ENCODE measurements at regions not wholly inside any gene's neighbourhood (a gene's known extent, or its start where the extent isn't known, plus 50 kb on each side); places are given as distances from the start of the nearest gene placed in this dataset.

DNA sequence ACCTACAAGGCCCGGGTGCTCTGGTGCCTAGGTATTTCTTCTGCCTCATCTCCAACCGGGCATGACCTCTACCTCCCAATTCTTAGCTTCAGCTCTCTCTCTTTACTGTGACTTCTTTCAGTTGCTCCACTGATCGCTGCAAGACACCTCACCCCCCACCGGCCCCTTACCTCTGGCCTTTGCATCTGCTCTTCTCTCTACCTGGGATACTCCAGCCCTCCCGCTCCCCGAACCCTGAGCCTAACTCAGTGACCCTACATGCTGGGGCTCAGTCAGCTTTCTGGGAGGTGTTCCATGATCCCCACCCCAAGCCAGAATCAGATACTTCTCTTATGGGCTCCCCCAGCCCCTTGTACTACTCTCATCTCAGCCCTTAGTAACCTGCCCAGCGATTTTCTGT is 99.6 kb downstream of the EFNB1 start:
- Histone ChIP-seq H3K36me3 (ENCODE audit: control insufficient read depth, insufficient read depth, low read length) (no peaks in the 10 kb centered on the region), H3K4me3 (ENCODE audit: low read depth, low read length) (no peak overlapping the region), H3K27me3 (ENCODE audit: control insufficient read depth, insufficient read depth, low read length) (peaks cover 2% of the 10 kb centered on the region), H3K4me1 (ENCODE audit: control insufficient read depth, insufficient read depth, low read length) (peaks cover 12% of the 10 kb centered on the region), H3K9me3 (ENCODE audit: control insufficient read depth, insufficient read depth, low read length) (no peaks in the 10 kb centered on the region), H3K27ac (ENCODE audit: low read depth, low read length) (no peak overlapping the region)
- 75% methylated on average over 6 of the region's 7 CpGs for WGBS (ENCODE audit: insufficient coverage)
- DNase-seq (ENCODE audit: low read depth in 4 of 6, low spot score in 6 of 6) = no peak

- Histone ChIP-seq H3K27me3 (ENCODE audit: control insufficient read depth, insufficient read depth, low read length) (peaks cover 2% of the 10 kb centered on the region), H3K27ac (ENCODE audit: low read depth, low read length) (no peak overlapping the region), H3K36me3 (ENCODE audit: control insufficient read depth, insufficient read depth, low read length) (no peaks in the 10 kb centered on the region), H3K9me3 (ENCODE audit: control insufficient read depth, insufficient read depth, low read length) (no peaks in the 10 kb centered on the region), H3K4me3 (ENCODE audit: low read depth, low read length) (no peak overlapping the region), H3K4me1 (ENCODE audit: control insufficient read depth, insufficient read depth, low read length) (peaks cover 12% of the 10 kb centered on the region)
- 77% methylated on average over 4 of the region's 5 CpGs for WGBS (ENCODE audit: insufficient coverage)
- no peak for DNase-seq (ENCODE audit: low read depth in 4 of 6, low spot score in 6 of 6)
Measured at GRCh38 chrX:68927178-68927577, 98.4 kb downstream of the EFNB1 start.

- no peak overlapping the region for H3K4me3 ChIP-seq (ENCODE audit: low read depth, low read length)
- H3K4me1 ChIP-seq (ENCODE audit: control insufficient read depth, insufficient read depth, low read length) = no peaks in the 10 kb centered on the region
- WGBS (ENCODE audit: insufficient coverage) = 45% methylated on average over 2 of the region's 2 CpGs
- H3K27me3 ChIP-seq (ENCODE audit: control insufficient read depth, insufficient read depth, low read length) = peaks cover 2% of the 10 kb centered on the region
- no peaks in the 10 kb centered on the region for H3K36me3 ChIP-seq (ENCODE audit: control insufficient read depth, insufficient read depth, low read length)
- no peak for DNase-seq (ENCODE audit: low read depth in 4 of 6, low spot score in 6 of 6)
- H3K27ac ChIP-seq (ENCODE audit: low read depth, low read length) = no peak overlapping the region
- H3K9me3 ChIP-seq (ENCODE audit: control insufficient read depth, insufficient read depth, low read length) = no peaks in the 10 kb centered on the region
Measured at GRCh38 chrX:68923147-68923546, 94.3 kb downstream of the EFNB1 start.

GRCh38 chrX:68922013-68922412 is 93.2 kb downstream of the EFNB1 start:
- Histone ChIP-seq H3K4me3 (ENCODE audit: low read depth, low read length) (no peak overlapping the region), H3K4me1 (ENCODE audit: control insufficient read depth, insufficient read depth, low read length) (no peaks in the 10 kb centered on the region), H3K27me3 (ENCODE audit: control insufficient read depth, insufficient read depth, low read length) (no peaks in the 10 kb centered on the region), H3K36me3 (ENCODE audit: control insufficient read depth, insufficient read depth, low read length) (no peaks in the 10 kb centered on the region), H3K9me3 (ENCODE audit: control insufficient read depth, insufficient read depth, low read length) (no peaks in the 10 kb centered on the region), H3K27ac (ENCODE audit: low read depth, low read length) (no peak overlapping the region)
- no peak for DNase-seq (ENCODE audit: low read depth in 4 of 6, low spot score in 6 of 6)
- WGBS (ENCODE audit: insufficient coverage) = 59% methylated on average over 6 of the region's 6 CpGs

DNA sequence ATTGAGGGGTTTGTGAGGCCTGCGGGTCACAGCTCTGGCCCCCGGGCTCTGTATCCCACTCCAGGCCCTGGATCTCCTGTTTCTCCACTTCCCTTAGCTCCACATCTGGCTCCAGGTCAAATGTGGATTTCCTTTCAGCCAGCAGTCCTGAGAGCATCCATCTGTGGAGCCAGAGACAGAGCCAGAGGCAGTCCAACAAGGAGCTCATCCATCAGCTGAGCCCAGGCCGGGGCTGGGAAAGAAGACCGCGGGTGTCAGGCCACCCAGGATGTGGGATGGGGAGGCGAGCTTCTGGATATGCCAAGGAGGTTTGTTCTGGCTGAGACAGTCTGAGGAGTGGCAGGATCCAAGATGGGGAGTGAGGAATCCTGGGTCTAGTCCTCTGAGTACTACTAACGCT is 91.7 kb downstream of the EFNB1 start:
- peak in 1 of 6 donors; percentile 29 for DNase-seq (ENCODE audit: low read depth in 4 of 6, low spot score in 6 of 6)
- H3K27ac ChIP-seq (ENCODE audit: low read depth, low read length) = no peak overlapping the region

DNA sequence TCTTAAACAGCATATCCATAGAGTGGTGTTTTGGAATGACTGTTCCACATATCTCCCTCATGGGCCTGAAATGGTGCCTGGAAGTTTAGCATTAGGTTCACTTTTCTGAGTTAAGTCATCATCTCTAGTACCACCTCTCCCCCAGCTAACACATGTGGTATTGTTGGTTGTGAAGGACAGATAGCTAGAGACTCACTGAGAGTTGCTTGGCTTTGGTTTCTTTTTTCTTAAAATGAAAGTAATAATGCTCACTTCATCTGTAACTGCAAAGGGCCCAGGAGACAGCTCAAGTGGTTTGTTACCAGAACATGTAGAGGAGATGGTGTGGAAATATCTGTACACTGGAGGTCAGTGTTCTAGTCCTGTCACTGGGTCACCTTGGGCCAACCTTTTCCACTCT is 90.9 kb downstream of the EFNB1 start:
- H3K27me3 ChIP-seq (ENCODE audit: control insufficient read depth, insufficient read depth, low read length) = peaks cover 4% of the 10 kb centered on the region
- no peaks in the 10 kb centered on the region for H3K9me3 ChIP-seq (ENCODE audit: control insufficient read depth, insufficient read depth, low read length)
- H3K4me3 ChIP-seq (ENCODE audit: low read depth, low read length) = no peak overlapping the region
- no peak for DNase-seq (ENCODE audit: low read depth in 4 of 6, low spot score in 6 of 6)
- no peak overlapping the region for H3K27ac ChIP-seq (ENCODE audit: low read depth, low read length)
- no peaks in the 10 kb centered on the region for H3K36me3 ChIP-seq (ENCODE audit: control insufficient read depth, insufficient read depth, low read length)
- H3K4me1 ChIP-seq (ENCODE audit: control insufficient read depth, insufficient read depth, low read length) = no peaks in the 10 kb centered on the region

More for the DNA sequence above, 91.7 kb downstream of the EFNB1 start:
- WGBS (ENCODE audit: insufficient coverage) = 72% methylated on average over 7 of the region's 7 CpGs
- no peaks in the 10 kb centered on the region for H3K4me1 ChIP-seq (ENCODE audit: control insufficient read depth, insufficient read depth, low read length)
- no peak overlapping the region for H3K4me3 ChIP-seq (ENCODE audit: low read depth, low read length)
- peaks cover 4% of the 10 kb centered on the region for H3K27me3 ChIP-seq (ENCODE audit: control insufficient read depth, insufficient read depth, low read length)
- no peaks in the 10 kb centered on the region for H3K36me3 ChIP-seq (ENCODE audit: control insufficient read depth, insufficient read depth, low read length)
- no peaks in the 10 kb centered on the region for H3K9me3 ChIP-seq (ENCODE audit: control insufficient read depth, insufficient read depth, low read length)

DNA sequence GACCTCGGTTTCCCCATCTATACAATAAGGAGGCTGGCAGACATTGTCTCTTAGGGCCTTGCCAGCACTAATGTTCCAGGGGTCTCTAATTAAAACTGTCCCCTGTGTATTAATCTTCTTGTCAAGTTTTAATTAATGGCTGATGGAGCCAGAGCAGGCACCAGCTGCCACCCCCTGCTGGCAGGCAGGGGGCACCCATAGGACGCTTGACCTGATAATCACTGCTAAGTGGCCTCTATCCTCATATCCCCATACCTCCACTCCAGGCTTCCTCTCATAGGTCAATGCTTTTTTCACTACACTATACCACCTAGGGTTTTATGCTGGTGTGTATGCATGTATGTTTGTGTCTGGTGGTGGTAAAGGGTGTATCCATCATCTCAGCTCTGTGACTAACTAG is 89.4 kb downstream of the EFNB1 start:
- Histone ChIP-seq H3K27me3 (ENCODE audit: control insufficient read depth, insufficient read depth, low read length) (peaks cover 4% of the 10 kb centered on the region), H3K9me3 (ENCODE audit: control insufficient read depth, insufficient read depth, low read length) (no peaks in the 10 kb centered on the region), H3K27ac (ENCODE audit: low read depth, low read length) (no peak overlapping the region), H3K36me3 (ENCODE audit: control insufficient read depth, insufficient read depth, low read length) (no peaks in the 10 kb centered on the region), H3K4me3 (ENCODE audit: low read depth, low read length) (no peak overlapping the region), H3K4me1 (ENCODE audit: control insufficient read depth, insufficient read depth, low read length) (no peaks in the 10 kb centered on the region)
- no CpG with 5 or more reads among the region's 2 CpGs for WGBS (ENCODE audit: insufficient coverage)
- DNase-seq (ENCODE audit: low read depth in 4 of 6, low spot score in 6 of 6) = no peak

DNA sequence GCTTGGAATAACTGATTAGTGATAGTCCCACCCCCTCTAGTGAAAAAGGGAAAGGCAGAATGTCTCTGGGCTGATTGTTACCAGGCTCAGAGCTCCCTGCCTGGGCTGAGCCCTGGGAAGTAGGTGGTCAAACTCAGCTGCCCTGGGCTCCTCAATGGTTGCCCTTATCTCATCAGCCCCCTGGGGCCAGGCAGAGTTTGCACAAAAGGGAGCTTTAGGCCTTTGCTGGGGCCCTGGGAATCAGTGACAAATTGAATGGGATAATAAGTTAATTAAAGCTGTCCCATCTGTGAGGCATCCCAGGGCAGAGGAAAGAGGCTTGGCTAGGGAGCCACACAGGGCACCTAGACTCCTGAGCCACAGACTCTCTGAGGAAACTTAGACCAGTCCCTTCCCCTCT is 89.0 kb downstream of the EFNB1 start:
- Histone ChIP-seq H3K27ac (ENCODE audit: low read depth, low read length) (no peak overlapping the region), H3K4me1 (ENCODE audit: control insufficient read depth, insufficient read depth, low read length) (peaks cover 3% of the 10 kb centered on the region), H3K36me3 (ENCODE audit: control insufficient read depth, insufficient read depth, low read length) (no peaks in the 10 kb centered on the region), H3K4me3 (ENCODE audit: low read depth, low read length) (no peak overlapping the region), H3K27me3 (ENCODE audit: control insufficient read depth, insufficient read depth, low read length) (peaks cover 4% of the 10 kb centered on the region), H3K9me3 (ENCODE audit: control insufficient read depth, insufficient read depth, low read length) (no peaks in the 10 kb centered on the region)
- no peak for DNase-seq (ENCODE audit: low read depth in 4 of 6, low spot score in 6 of 6)

- Histone ChIP-seq H3K36me3 (ENCODE audit: control insufficient read depth, insufficient read depth, low read length) (no peaks in the 10 kb centered on the region), H3K9me3 (ENCODE audit: control insufficient read depth, insufficient read depth, low read length) (no peaks in the 10 kb centered on the region), H3K4me1 (ENCODE audit: control insufficient read depth, insufficient read depth, low read length) (peaks cover 12% of the 10 kb centered on the region), H3K4me3 (ENCODE audit: low read depth, low read length) (no peak overlapping the region), H3K27ac (ENCODE audit: low read depth, low read length) (no peak overlapping the region), H3K27me3 (ENCODE audit: control insufficient read depth, insufficient read depth, low read length) (peaks cover 5% of the 10 kb centered on the region)
- no peak for DNase-seq (ENCODE audit: low read depth in 4 of 6, low spot score in 6 of 6)
- WGBS (ENCODE audit: insufficient coverage) = 69% methylated on average over 8 of the region's 8 CpGs
Measured at GRCh38 chrX:68916891-68917290, 88.1 kb downstream of the EFNB1 start.

DNA sequence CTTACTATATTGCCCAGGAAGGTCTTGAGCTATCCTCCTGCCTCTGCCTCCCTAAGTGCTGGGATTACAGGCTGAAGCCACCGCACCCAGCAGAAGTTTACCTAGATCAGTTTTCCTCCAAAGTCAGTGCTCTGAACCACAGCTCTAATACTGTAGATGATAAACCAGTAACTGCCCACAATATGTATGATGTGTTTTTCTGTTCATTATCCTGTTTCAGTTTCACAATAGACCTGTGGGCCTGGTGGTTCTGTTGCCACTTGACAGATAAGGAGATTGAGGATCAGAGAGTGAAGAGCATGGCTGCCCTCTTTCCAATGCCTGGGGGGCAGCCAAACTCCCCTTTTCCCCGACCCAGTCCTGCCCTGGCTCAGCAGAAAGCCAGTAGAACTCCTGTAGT is 87.0 kb downstream of the EFNB1 start:
- DNase-seq (ENCODE audit: low read depth in 4 of 6, low spot score in 6 of 6) = no peak
- H3K4me3 ChIP-seq (ENCODE audit: low read depth, low read length) = no peak overlapping the region
- 36% methylated on average over 1 of the region's 2 CpGs for WGBS (ENCODE audit: insufficient coverage)
- H3K27ac ChIP-seq (ENCODE audit: low read depth, low read length) = no peak overlapping the region
- no peaks in the 10 kb centered on the region for H3K36me3 ChIP-seq (ENCODE audit: control insufficient read depth, insufficient read depth, low read length)
- peaks cover 17% of the 10 kb centered on the region for H3K4me1 ChIP-seq (ENCODE audit: control insufficient read depth, insufficient read depth, low read length)
- H3K27me3 ChIP-seq (ENCODE audit: control insufficient read depth, insufficient read depth, low read length) = peaks cover 9% of the 10 kb centered on the region
- no peaks in the 10 kb centered on the region for H3K9me3 ChIP-seq (ENCODE audit: control insufficient read depth, insufficient read depth, low read length)
